K562 (cell line): ENCODE measurements at regions not wholly inside any gene's neighbourhood (a gene's known extent, or its start where the extent isn't known, plus 50 kb on each side); places are given as distances from the start of the nearest gene placed in this dataset.

Experiments
- ATAC-seq: fragments of 200-7000 bp; cut with Tn5 transposase; 3 replicates; pipeline ENCODE4 v1.9.1; 2020; ENCODE audit warnings: moderate library complexity
- BruUV-seq: library from RNA; stranded (reverse); fragments of 400-500 nt; replicated peaks from 2 replicates; lab custom pipeline; 2021; lab: Mats Ljungman, UMichigan
- CTCF ChIA-PET: fragments of 300-600 bp; formaldehyde crosslinking; extraction: SDS; loops from one replicate; lab custom pipeline; 2021; ENCODE audit warnings: low intra/inter-chr PET ratio; lab: Yijun Ruan, JAX
- POLR2A ChIA-PET: fragments of 300-600, 350-650 bp; sonication (Branson Sonifier 250); formaldehyde crosslinking; extraction: SDS; loops from one replicate; lab custom pipeline; 2021; ENCODE audit warnings: antibody characterized with exemption, inconsistent platforms; lab: Yijun Ruan, JAX
- DNase-seq, 4 experiments: peaks; one replicate each; pipeline versions ENCODE4 v3.0.0 to v3.0.0-alpha.2; 2011 to 2018; ENCODE audit warnings: low spot score in 3 of 4, mixed read lengths in 3 of 4; ENCODE audit errors: extremely low read depth in 1 of 4
- FAIRE-seq: peaks from 2 replicates; lab custom pipeline; 2011; peaks lifted over from hg19 to GRCh38; lab: Jason Lieb, UNC
- H2AFZ ChIP-seq: 2 replicates; pipeline ENCODE4 v1.6.0; 2011; ENCODE audit warnings: low read depth, low read length, control low read depth, inconsistent platforms
- H3K27ac ChIP-seq: fragments of 200-600 bp; 3 replicates; pipeline ENCODE4 v1.8.0; 2011; ENCODE audit warnings: low read depth, mild to moderate bottlenecking, control low read depth, inconsistent platforms, low read length, moderate library complexity, mixed read lengths; ENCODE audit errors: extremely low read depth
- H3K27me3 ChIP-seq, 2 experiments: fragments of 300-600 bp in 1 of 2; 2 replicates in 1 of 2; 3 replicates in 1 of 2; pipeline versions ENCODE4 v1.6.0 to v1.8.0; 2011; ENCODE audit warnings: inconsistent platforms in 2 of 2, low read length in 2 of 2, mild to moderate bottlenecking in 1 of 2, mixed read lengths in 1 of 2, moderate library complexity in 1 of 2; ENCODE audit not compliant: control insufficient read depth in 2 of 2, insufficient read depth in 2 of 2
- H3K36me3 ChIP-seq: fragments of 300-600 bp; 3 replicates; pipeline ENCODE4 v1.8.0; 2011; ENCODE audit warnings: mild to moderate bottlenecking, low read length, inconsistent platforms; ENCODE audit not compliant: control insufficient read depth, insufficient read depth
- H3K4me1 ChIP-seq, 2 experiments: fragments of 200-600 bp in 1 of 2; replicated peaks in 1 of 2; 2 replicates in 1 of 2; 3 replicates in 1 of 2; pipeline versions ENCODE4 v1.5.1 to v1.8.0; 2011; ENCODE audit warnings: inconsistent platforms in 2 of 2, low read length in 2 of 2, mild to moderate bottlenecking in 1 of 2, mixed read lengths in 1 of 2, moderate library complexity in 1 of 2; ENCODE audit not compliant: control insufficient read depth in 2 of 2, insufficient read depth in 2 of 2
- H3K4me2 ChIP-seq: 2 replicates; pipeline ENCODE4 v1.6.1; 2011; ENCODE audit warnings: low read length, control low read depth, inconsistent platforms, mixed read lengths; ENCODE audit not compliant: insufficient read depth
- H3K4me3 ChIP-seq: fragments of 200-600 bp; sonication (generic), shearing (Covaris generic); 2 replicates; pipeline ENCODE4 v1.5.1; 2016; ENCODE audit warnings: control low read depth, inconsistent platforms
- H3K79me2 ChIP-seq: fragments of 200-600 bp; 3 replicates; pipeline ENCODE4 v1.8.0; 2011; ENCODE audit warnings: low read length, inconsistent platforms; ENCODE audit not compliant: control insufficient read depth, insufficient read depth
- H3K9ac ChIP-seq, 2 experiments: 2 replicates each; pipeline versions ENCODE4 v1.6.0 to v1.6.1; 2011; ENCODE audit warnings: low read depth in 2 of 2, low read length in 2 of 2, control low read depth in 1 of 2, inconsistent platforms in 1 of 2, mild to moderate bottlenecking in 1 of 2, mixed read lengths in 1 of 2; ENCODE audit not compliant: insufficient read depth in 1 of 2
- H3K9me1 ChIP-seq: one replicate; pipeline ENCODE4 v1.6.0; 2011; ENCODE audit warnings: inconsistent platforms, mild to moderate bottlenecking, low read length, moderate library complexity; ENCODE audit not compliant: control insufficient read depth, insufficient read depth
- H3K9me3 ChIP-seq: replicated peaks from 2 replicates; pipeline ENCODE4 v1.5.1; 2011; ENCODE audit warnings: low read depth, low read length, inconsistent platforms; ENCODE audit not compliant: control insufficient read depth, insufficient read depth
- H4K20me1 ChIP-seq: replicated peaks from 2 replicates; pipeline ENCODE4 v1.6.1; 2011; ENCODE audit warnings: low read length, inconsistent platforms, mixed read lengths; ENCODE audit not compliant: control insufficient read depth, insufficient read depth
- ADNP ChIP-seq: fragments of 200-800 bp; sonication (Bioruptor generic); IDR thresholded peaks from 2 replicates; pipeline ENCODE4 v1.6.1; 2016; ENCODE audit warnings: missing genetic modification characterization, missing compliant biosample characterization
- BDP1 ChIP-seq: IDR thresholded peaks from 3 replicates; pipeline ENCODE4 v1.6.1; 2011; ENCODE audit not compliant: insufficient read length, insufficient read depth
- GATAD2A ChIP-seq: fragments of 450-650 bp; IDR thresholded peaks from 2 replicates; pipeline ENCODE4 v1.6.1; 2017
- HMGN3 ChIP-seq: IDR thresholded peaks from 2 replicates; pipeline ENCODE4 v1.6.1; 2011; ENCODE audit warnings: borderline replicate concordance, low read depth, mild to moderate bottlenecking, mixed read lengths, low read length; ENCODE audit not compliant: insufficient read length; ENCODE audit errors: extremely low read depth
- NCOR1 ChIP-seq: fragments of 450-650 bp; IDR thresholded peaks from 2 replicates; pipeline ENCODE4 v1.6.1; 2016; ENCODE audit warnings: mild to moderate bottlenecking, moderate library complexity
- RFX1 ChIP-seq: fragments of 450-650 bp; IDR thresholded peaks from 2 replicates; pipeline ENCODE4 v1.6.1; 2016; ENCODE audit warnings: mild to moderate bottlenecking, moderate library complexity
- SPI1 ChIP-seq: IDR thresholded peaks from 2 replicates; pipeline ENCODE4 v1.6.1; 2011; ENCODE audit warnings: low read depth, low read length, control low read depth, borderline replicate concordance
- STAT5B ChIP-seq: fragments of 250-450 bp; sonication (Bioruptor Pico); IDR thresholded peaks from 2 replicates; pipeline ENCODE4 v1.8.0; 2021; ENCODE audit warnings: mild to moderate bottlenecking, inconsistent platforms
- TCF7L2 ChIP-seq: fragments of 150-350 bp; IDR thresholded peaks from 2 replicates; pipeline ENCODE4 v1.6.1; 2016; ENCODE audit warnings: low read depth, mild to moderate bottlenecking, low read length, moderate library complexity
- ZNF41 ChIP-seq: fragments of 250-450 bp; sonication (Bioruptor Pico); conservative IDR thresholded peaks from 2 replicates; pipeline ENCODE4 v1.4.0; 2020; ENCODE audit warnings: mild to moderate bottlenecking
- ZNF57 ChIP-seq: fragments of 450-650 bp; formaldehyde crosslinking; IDR thresholded peaks from 2 replicates; pipeline ENCODE4 v1.4.0; 2020; ENCODE audit warnings: mild to moderate bottlenecking, moderate library complexity
- WGBS: fragments of 100-300 bp; shearing (Covaris generic); methylation state at CpG from one replicate; pipeline ENCODE4 v1.1.6; 2016; ENCODE audit warnings: low coverage, mixed read lengths; ENCODE audit not compliant: insufficient coverage; ENCODE audit errors: missing lambda C conversion rate; 5-methylcytosine and 5-hydroxymethylcytosine counted together
- in situ Hi-C: fragments of 300-500 bp; cut with MboI; formaldehyde crosslinking; loops from 4 replicates; pipeline ENCODE4 v1.15.0; 2018; ENCODE audit warnings: inconsistent platforms, mixed read lengths
- intact Hi-C: fragments of 100-400 bp; cut with micrococcal nuclease; formaldehyde crosslinking; loops from 2 replicates; pipeline ENCODE4 v1.14.2; 2022
- TF ChIP-seq, protein P1 (sequence below): fragments of 200-800 bp; sonication (Bioruptor generic); IDR thresholded peaks from 2 replicates; pipeline ENCODE4 v1.6.1; 2016; ENCODE audit warnings: missing genetic modification characterization, missing compliant biosample characterization
- TF ChIP-seq, protein P2 (sequence below): fragments of 250-450 bp; sonication (Bioruptor Pico); IDR thresholded peaks from 2 replicates; pipeline ENCODE4 v1.8.0; 2022; ENCODE audit warnings: moderate library complexity, mild to moderate bottlenecking, inconsistent platforms
- TF ChIP-seq, protein P3 (sequence below): fragments of 450-650 bp; IDR thresholded peaks from 2 replicates; pipeline ENCODE4 v1.6.1; 2017; ENCODE audit warnings: mild to moderate bottlenecking, moderate library complexity

DNA sequence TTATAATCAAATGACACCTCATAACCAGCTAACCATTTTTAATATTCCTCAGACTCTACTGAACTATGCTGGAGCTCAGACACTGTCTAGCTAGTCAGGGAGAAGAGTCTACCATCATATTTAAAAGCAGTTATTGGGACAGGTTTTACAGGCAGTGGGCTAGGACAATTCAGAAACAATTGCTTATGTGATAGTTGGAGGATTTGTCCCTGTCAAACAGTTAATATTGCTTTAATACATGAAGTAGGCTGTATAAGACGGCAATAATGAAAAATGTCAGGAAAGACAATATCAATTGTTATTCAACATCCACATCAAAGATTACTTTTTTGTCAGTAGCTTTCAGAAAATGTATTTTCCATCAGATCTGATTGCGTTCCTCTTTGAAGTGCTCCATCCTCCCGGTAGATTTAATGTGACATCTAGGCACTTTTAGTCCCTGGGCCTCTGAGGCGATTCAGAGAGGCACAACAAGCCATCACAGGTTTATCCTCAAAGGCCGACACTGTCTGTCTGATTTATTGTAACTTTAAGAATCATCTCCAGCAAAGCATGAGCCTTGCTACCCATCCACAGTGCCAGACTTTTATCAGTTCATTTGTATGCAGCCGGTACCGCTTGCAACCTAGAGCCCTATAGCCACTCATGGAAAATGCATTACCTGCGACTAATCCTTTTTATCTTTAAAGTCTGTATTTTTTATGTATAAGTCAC is 152.2 kb downstream of the PSAT1 start (continued):
- TF ChIP-seq HMGN3 (no peak), ZNF57 (CRISPR knock-in tag) (no peak)
- TF ChIP-seq, all 486 proteins: peak for 0

DNA sequence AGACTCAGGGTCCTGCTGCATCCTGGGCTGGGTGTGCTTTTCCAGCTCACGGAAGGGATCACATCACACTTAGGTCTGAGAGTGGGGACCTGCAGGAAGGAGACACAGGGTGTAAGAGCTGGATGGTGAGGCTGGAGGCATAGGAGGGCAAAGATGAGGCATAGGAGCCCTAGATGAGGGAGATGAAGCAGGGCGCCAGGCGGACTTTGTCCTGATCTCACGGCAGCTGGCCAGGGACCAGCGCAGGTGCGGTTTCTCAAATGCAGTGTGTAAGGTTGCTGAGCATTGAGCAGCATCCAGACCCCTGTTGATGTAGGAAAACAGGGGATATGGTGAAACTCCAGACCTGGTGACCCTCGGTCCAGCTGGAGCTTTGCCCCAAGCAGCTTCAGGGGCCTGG is 156.5 kb downstream of the PSAT1 start:
- Histone ChIP-seq H3K4me3 (no peak overlapping the region), H4K20me1 (no peaks in the 10 kb centered on the region), H3K36me3 (no peaks in the 10 kb centered on the region), H3K9me1 (no peaks in the 10 kb centered on the region), H3K4me2 (no peak overlapping the region)
- POLR2A ChIA-PET, result interaction anchor here (1.1 kb wide), 1 partner anchor 64 kb away, joined by 3 read pairs; no protein-coding TSS in a partner anchor
- intact Hi-C loops, result no loop called here
- no peak for FAIRE-seq
- TF ChIP-seq, protein P1, sequence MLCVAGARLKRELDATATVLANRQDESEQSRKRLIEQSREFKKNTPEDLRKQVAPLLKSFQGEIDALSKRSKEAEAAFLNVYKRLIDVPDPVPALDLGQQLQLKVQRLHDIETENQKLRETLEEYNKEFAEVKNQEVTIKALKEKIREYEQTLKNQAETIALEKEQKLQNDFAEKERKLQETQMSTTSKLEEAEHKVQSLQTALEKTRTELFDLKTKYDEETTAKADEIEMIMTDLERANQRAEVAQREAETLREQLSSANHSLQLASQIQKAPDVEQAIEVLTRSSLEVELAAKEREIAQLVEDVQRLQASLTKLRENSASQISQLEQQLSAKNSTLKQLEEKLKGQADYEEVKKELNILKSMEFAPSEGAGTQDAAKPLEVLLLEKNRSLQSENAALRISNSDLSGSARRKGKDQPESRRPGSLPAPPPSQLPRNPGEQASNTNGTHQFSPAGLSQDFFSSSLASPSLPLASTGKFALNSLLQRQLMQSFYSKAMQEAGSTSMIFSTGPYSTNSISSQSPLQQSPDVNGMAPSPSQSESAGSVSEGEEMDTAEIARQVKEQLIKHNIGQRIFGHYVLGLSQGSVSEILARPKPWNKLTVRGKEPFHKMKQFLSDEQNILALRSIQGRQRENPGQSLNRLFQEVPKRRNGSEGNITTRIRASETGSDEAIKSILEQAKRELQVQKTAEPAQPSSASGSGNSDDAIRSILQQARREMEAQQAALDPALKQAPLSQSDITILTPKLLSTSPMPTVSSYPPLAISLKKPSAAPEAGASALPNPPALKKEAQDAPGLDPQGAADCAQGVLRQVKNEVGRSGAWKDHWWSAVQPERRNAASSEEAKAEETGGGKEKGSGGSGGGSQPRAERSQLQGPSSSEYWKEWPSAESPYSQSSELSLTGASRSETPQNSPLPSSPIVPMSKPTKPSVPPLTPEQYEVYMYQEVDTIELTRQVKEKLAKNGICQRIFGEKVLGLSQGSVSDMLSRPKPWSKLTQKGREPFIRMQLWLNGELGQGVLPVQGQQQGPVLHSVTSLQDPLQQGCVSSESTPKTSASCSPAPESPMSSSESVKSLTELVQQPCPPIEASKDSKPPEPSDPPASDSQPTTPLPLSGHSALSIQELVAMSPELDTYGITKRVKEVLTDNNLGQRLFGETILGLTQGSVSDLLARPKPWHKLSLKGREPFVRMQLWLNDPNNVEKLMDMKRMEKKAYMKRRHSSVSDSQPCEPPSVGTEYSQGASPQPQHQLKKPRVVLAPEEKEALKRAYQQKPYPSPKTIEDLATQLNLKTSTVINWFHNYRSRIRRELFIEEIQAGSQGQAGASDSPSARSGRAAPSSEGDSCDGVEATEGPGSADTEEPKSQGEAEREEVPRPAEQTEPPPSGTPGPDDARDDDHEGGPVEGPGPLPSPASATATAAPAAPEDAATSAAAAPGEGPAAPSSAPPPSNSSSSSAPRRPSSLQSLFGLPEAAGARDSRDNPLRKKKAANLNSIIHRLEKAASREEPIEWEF (CRISPR knock-in tag), result no peak
- no peak for TF ChIP-seq SPI1
- TF ChIP-seq RFX1, result no peak
- TF ChIP-seq GATAD2A, result no peak
- TF ChIP-seq, protein P2, sequence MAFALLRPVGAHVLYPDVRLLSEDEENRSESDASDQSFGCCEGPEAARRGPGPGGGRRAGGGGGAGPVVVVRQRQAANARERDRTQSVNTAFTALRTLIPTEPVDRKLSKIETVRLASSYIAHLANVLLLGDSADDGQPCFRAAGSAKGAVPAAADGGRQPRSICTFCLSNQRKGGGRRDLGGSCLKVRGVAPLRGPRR, result no peak
- TF ChIP-seq STAT5B (CRISPR knock-in tag), result no peak
- no peak for TF ChIP-seq TCF7L2
- no peak for TF ChIP-seq NCOR1
- TF ChIP-seq BDP1, result no peak
- TF ChIP-seq ZNF41 (CRISPR knock-in tag), result no peak
- TF ChIP-seq, protein P3, sequence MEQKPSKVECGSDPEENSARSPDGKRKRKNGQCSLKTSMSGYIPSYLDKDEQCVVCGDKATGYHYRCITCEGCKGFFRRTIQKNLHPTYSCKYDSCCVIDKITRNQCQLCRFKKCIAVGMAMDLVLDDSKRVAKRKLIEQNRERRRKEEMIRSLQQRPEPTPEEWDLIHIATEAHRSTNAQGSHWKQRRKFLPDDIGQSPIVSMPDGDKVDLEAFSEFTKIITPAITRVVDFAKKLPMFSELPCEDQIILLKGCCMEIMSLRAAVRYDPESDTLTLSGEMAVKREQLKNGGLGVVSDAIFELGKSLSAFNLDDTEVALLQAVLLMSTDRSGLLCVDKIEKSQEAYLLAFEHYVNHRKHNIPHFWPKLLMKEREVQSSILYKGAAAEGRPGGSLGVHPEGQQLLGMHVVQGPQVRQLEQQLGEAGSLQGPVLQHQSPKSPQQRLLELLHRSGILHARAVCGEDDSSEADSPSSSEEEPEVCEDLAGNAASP, result no peak
- no peak for TF ChIP-seq ADNP (tag)
- TF ChIP-seq, all 486 proteins: peak for 0
- no peak overlapping the region for H3K9ac ChIP-seq
- ATAC-seq (no peak), DNase-seq (no peak)
- no peak overlapping the region for H3K27ac ChIP-seq
- no peaks in the 10 kb centered on the region for H3K4me1 ChIP-seq
- in situ Hi-C loops, result no loop called here
- no TSS peak for BruUV-seq
- WGBS, result 0% methylated on average over 5 of the region's 7 CpGs
- no peaks in the 10 kb centered on the region; a peak in 2 of 5 replicates for H3K27me3 ChIP-seq
- no peaks in the 10 kb centered on the region for H3K9me3 ChIP-seq
- CTCF ChIA-PET, result no interaction called here
- H2AFZ ChIP-seq, result no peak overlapping the region
- H3K79me2 ChIP-seq, result no peaks in the 10 kb centered on the region
